ENCODE measurements at regions not wholly inside any gene's neighbourhood (a gene's known extent, or its start where the extent isn't known, plus 50 kb on each side); places are given as distances from the start of the nearest gene placed in this dataset.

DNA sequence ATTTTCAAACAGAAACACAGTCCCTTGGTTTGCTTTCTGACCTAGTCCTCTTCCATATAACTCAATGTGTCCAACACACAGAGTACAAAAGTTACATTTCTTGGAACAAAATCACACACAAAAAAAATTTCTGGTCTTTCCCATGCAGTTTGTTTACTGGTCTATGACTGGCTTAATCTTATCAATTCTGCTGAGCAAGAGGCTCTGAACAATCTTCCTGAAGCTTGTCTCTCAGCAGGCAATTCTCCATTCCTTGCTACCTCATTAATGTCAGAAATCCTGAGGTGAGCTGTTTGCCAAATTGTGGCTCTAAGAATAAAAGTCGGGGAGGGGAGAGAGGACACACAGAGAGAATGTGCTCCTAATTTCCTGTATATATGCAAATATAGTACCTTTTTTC lies 423.6 kb downstream of the HLX start:
- H3K27ac ChIP-seq (ENCODE audit: low read depth, low read length), result no peak overlapping the region
- no peaks in the 10 kb centered on the region for H3K27me3 ChIP-seq (ENCODE audit: control insufficient read depth, insufficient read depth, low read length)
- H3K4me3 ChIP-seq (ENCODE audit: low read length), result no peak overlapping the region
- H3K36me3 ChIP-seq (ENCODE audit: control insufficient read depth, insufficient read depth, low read length), result no peaks in the 10 kb centered on the region
- no peaks in the 10 kb centered on the region for H3K4me1 ChIP-seq (ENCODE audit: control insufficient read depth, insufficient read depth, low read length)
- no peak overlapping the region for H3K9ac ChIP-seq (ENCODE audit: low read length)

DNA sequence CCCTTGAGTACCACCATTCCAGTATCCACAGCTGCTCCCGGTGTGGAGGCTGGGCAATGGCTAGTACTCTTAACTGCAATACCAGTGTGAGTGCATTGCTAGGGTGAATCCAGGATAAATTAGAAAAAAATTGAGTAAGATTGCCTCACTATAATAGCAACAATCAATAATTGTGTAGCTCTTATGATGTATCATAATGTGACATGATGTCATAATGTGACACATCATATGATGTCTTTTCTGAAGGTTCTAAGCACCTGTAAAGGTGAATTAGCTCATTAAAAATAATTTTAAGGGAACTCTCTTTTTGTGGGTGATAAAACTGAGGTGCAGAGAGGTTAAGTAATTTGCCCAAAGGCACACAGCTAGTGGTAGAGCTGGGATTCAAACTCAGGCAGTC lies 424.4 kb downstream of the HLX start:
- no peak overlapping the region for H3K9ac ChIP-seq (ENCODE audit: low read length)
- H3K4me3 ChIP-seq (ENCODE audit: low read length), result no peak overlapping the region
- H3K4me1 ChIP-seq (ENCODE audit: control insufficient read depth, insufficient read depth, low read length), result no peaks in the 10 kb centered on the region
- H3K27ac ChIP-seq (ENCODE audit: low read depth, low read length), result no peak overlapping the region
- no peaks in the 10 kb centered on the region for H3K27me3 ChIP-seq (ENCODE audit: control insufficient read depth, insufficient read depth, low read length)
- no peaks in the 10 kb centered on the region for H3K36me3 ChIP-seq (ENCODE audit: control insufficient read depth, insufficient read depth, low read length)

DNA sequence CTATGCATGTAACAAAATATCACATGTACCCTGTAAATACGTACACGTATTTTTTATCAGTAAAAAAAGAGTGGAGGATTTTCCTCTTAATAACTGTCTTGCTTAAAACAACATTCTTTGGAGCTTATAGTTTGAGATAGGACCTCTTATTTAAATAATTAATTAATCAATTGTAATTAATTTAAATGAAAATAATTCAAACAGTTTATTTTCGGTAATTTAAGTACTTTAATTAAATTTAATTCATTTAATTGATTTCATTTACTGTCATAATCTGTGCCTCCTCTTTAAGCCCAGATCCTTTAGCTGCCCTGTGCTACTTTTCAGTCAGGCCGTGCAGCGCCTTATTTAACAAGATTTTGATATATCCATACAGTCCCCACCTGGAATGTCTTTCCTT lies 427.0 kb downstream of the HLX start:
- Histone ChIP-seq H3K36me3 (ENCODE audit: control insufficient read depth, insufficient read depth, low read length) (no peaks in the 10 kb centered on the region), H3K27ac (ENCODE audit: low read depth, low read length) (no peak overlapping the region), H3K9ac (ENCODE audit: low read length) (no peak overlapping the region), H3K27me3 (ENCODE audit: control insufficient read depth, insufficient read depth, low read length) (no peaks in the 10 kb centered on the region), H3K4me1 (ENCODE audit: control insufficient read depth, insufficient read depth, low read length) (no peaks in the 10 kb centered on the region), H3K4me3 (ENCODE audit: low read length) (no peak overlapping the region)

DNA sequence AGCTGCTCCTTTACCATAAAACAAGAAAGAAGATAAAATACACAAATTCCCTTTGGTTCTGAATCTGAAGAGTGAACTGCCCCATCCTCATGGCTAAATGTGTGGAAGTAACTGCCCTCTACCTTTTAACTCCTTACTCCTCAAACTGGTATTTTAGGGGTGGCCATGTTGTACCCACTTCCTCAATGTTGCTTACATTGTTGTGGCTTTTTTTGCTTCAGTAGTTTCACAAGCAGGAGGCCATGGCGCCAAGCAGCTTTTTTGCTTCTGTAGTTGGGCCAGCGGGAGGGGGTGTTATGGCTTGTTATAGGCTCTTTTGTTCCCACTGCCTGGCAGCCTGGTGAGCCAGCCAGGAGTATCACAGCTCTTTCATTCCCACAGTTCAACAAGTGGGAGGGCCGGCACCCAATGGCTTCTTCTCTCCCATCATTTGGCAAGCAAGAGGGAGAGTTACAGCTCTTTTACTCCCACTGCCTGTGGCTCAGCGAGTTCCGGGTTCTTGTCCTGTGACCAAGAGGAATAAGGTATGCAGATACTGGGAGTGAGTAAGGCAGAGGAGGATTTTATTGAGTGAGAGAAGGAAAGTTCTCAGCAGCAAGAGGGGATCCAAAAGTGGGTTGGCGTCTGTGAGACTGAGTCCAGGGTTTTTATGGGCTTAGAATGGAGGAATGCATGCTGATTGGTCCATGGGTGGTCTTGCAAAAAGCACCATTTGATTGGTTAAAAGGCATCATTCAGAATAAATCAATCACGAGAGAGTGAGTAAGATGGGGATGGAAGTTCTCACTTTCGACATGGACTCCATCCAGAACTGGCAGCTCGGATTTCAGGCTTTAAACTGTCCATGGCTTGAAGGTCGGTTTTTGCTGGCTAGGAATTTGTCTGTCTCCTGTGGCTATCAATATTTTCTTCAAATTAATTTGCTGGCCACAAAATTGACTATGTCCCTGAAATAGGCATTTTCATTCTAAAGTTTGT lies 429.6 kb downstream of the HLX start:
- no peaks in the 10 kb centered on the region for H3K27me3 ChIP-seq (ENCODE audit: control insufficient read depth, insufficient read depth, low read length)
- no peaks in the 10 kb centered on the region for H3K36me3 ChIP-seq (ENCODE audit: control insufficient read depth, insufficient read depth, low read length)
- no peaks in the 10 kb centered on the region for H3K4me1 ChIP-seq (ENCODE audit: control insufficient read depth, insufficient read depth, low read length)
- no peak overlapping the region for H3K27ac ChIP-seq (ENCODE audit: low read depth, low read length)
- H3K4me3 ChIP-seq (ENCODE audit: low read length), result no peak overlapping the region
- no peak overlapping the region for H3K9ac ChIP-seq (ENCODE audit: low read length)

DNA sequence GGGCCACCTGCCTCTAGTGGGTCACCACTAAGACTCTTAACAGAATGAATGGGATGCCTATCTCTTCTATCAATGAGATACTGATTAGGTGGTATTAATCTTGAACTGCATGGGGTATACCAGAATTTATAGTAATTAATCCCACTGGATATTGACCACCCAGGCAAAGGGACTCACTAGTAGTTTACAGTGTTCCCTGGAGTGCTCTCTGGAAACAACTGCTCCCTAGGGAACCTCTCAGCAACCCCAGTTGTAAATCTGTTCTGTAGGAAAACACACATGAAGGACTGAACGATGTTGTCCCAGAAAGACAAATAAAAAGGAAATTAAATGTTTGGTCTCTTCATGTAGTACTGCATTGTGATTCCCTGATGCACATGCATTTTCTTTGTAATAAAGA lies 430.5 kb downstream of the HLX start:
- no peaks in the 10 kb centered on the region for H3K36me3 ChIP-seq (ENCODE audit: control insufficient read depth, insufficient read depth, low read length)
- H3K27me3 ChIP-seq (ENCODE audit: control insufficient read depth, insufficient read depth, low read length), result no peaks in the 10 kb centered on the region

DNA sequence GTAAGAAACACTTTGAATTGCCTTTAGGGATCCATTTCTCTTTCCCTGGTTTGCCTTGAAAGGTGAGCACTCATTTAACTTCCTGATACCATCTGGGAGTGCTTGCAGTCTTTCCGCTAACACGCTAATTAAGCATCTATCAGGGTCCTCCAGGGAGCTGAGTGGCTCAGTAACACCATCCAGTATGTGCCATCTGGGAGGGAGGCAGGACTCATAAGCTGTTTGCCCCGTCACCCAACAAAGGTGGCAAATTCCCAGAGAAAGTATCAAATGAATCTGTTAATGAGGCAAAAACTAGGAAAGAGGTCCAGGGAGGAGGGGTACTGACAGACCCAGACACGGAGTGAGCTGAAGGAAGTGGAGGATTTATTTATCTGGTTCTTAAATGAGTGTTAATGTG lies 430.9 kb downstream of the HLX start:
- Histone ChIP-seq H3K4me1 (ENCODE audit: control insufficient read depth, insufficient read depth, low read length) (no peaks in the 10 kb centered on the region), H3K4me3 (ENCODE audit: low read length) (no peak overlapping the region), H3K9ac (ENCODE audit: low read length) (no peak overlapping the region), H3K36me3 (ENCODE audit: control insufficient read depth, insufficient read depth, low read length) (no peaks in the 10 kb centered on the region), H3K27me3 (ENCODE audit: control insufficient read depth, insufficient read depth, low read length) (no peaks in the 10 kb centered on the region), H3K27ac (ENCODE audit: low read depth, low read length) (no peak overlapping the region)

More for the DNA sequence above, 430.5 kb downstream of the HLX start:
- Histone ChIP-seq H3K27ac (ENCODE audit: low read depth, low read length) (no peak overlapping the region), H3K9ac (ENCODE audit: low read length) (no peak overlapping the region), H3K4me1 (ENCODE audit: control insufficient read depth, insufficient read depth, low read length) (no peaks in the 10 kb centered on the region), H3K4me3 (ENCODE audit: low read length) (no peak overlapping the region)

DNA sequence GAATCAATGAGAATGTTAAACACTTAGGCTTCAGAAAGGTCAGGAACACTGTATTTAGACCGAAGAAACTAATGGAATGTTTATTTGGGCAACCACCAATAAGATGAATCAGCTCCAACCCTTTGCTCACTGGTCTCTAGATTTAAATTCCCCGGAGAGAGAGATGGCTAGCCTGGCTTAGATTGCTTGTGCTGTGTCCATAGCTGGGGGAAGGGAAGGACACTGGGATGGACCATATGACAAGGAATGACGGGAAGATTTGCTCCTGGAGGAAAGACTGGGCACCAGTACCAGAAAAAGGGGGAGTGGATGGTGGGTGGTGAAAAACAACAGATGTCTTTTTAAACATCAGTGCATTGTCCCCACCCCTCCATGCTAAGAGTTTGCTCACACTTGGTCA lies 426.6 kb downstream of the DUSP10 start:
- Histone ChIP-seq H3K27me3 (ENCODE audit: control insufficient read depth, insufficient read depth, low read length) (no peaks in the 10 kb centered on the region), H3K4me1 (ENCODE audit: control insufficient read depth, insufficient read depth, low read length) (no peaks in the 10 kb centered on the region), H3K36me3 (ENCODE audit: control insufficient read depth, insufficient read depth, low read length) (no peaks in the 10 kb centered on the region), H3K27ac (ENCODE audit: low read depth, low read length) (no peak overlapping the region), H3K4me3 (ENCODE audit: low read length) (no peak overlapping the region), H3K9ac (ENCODE audit: low read length) (no peak overlapping the region)

- Histone ChIP-seq H3K4me3 (ENCODE audit: low read length) (no peak overlapping the region), H3K4me1 (ENCODE audit: control insufficient read depth, insufficient read depth, low read length) (no peaks in the 10 kb centered on the region), H3K36me3 (ENCODE audit: control insufficient read depth, insufficient read depth, low read length) (no peaks in the 10 kb centered on the region), H3K9ac (ENCODE audit: low read length) (no peak overlapping the region), H3K27me3 (ENCODE audit: control insufficient read depth, insufficient read depth, low read length) (no peaks in the 10 kb centered on the region), H3K27ac (ENCODE audit: low read depth, low read length) (no peak overlapping the region)
Observed at GRCh38 chr1:221316491-221317056, 425.3 kb downstream of the DUSP10 start.

- no peaks in the 10 kb centered on the region for H3K27me3 ChIP-seq (ENCODE audit: control insufficient read depth, insufficient read depth, low read length)
Observed at GRCh38 chr1:221317537-221317936, 424.4 kb downstream of the DUSP10 start.

DNA sequence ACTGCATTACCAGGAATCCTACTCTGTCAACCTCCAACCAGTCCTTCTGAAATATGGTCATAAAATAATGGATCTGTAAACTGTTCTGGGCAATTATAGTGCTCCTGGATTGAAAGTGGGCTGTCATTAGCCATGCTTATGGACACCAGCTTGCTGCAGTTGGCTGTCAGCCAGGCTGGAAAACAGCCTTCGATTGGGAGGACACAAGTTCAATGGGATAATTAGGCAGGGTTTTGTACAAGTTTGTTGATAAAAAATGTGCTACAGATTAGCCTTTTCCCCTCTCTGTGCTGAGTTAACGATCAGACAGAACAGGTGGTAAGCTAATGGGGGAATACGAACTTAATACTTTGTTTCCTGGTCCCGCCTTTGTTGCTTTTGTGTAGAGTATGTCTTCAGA lies 413.9 kb downstream of the DUSP10 start:
- Histone ChIP-seq H3K36me3 (ENCODE audit: control insufficient read depth, insufficient read depth, low read length) (no peaks in the 10 kb centered on the region), H3K4me3 (ENCODE audit: low read length) (no peak overlapping the region), H3K27ac (ENCODE audit: low read depth, low read length) (no peak overlapping the region), H3K4me1 (ENCODE audit: control insufficient read depth, insufficient read depth, low read length) (no peaks in the 10 kb centered on the region), H3K27me3 (ENCODE audit: control insufficient read depth, insufficient read depth, low read length) (no peaks in the 10 kb centered on the region), H3K9ac (ENCODE audit: low read length) (no peak overlapping the region)

More at GRCh38 chr1:221317537-221317936, 424.4 kb downstream of the DUSP10 start:
- Histone ChIP-seq H3K27ac (ENCODE audit: low read depth, low read length) (no peak overlapping the region), H3K4me3 (ENCODE audit: low read length) (no peak overlapping the region), H3K36me3 (ENCODE audit: control insufficient read depth, insufficient read depth, low read length) (no peaks in the 10 kb centered on the region), H3K4me1 (ENCODE audit: control insufficient read depth, insufficient read depth, low read length) (no peaks in the 10 kb centered on the region), H3K9ac (ENCODE audit: low read length) (no peak overlapping the region)

DNA sequence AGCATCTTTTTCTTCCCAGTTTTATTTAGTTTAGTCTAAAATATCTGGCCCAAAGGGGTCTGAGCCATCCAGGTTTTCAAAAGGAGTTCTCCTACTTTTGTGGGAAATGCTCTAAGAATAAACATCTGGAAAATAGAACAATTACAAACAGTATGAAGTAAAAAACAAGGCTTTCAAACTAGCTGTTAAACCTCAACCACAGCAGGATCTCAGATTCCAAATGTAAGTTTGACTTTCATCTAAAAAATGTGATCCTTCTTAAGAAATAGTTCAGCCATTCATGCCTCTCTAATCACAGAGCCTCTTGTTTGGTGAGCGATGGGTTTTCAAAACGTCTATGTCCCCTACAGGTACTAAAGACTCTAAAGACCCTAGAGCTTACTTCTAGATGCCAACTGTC lies 413.5 kb downstream of the DUSP10 start:
- Histone ChIP-seq H3K4me3 (ENCODE audit: low read length) (no peak overlapping the region), H3K27me3 (ENCODE audit: control insufficient read depth, insufficient read depth, low read length) (no peaks in the 10 kb centered on the region), H3K27ac (ENCODE audit: low read depth, low read length) (no peak overlapping the region), H3K9ac (ENCODE audit: low read length) (no peak overlapping the region), H3K4me1 (ENCODE audit: control insufficient read depth, insufficient read depth, low read length) (no peaks in the 10 kb centered on the region), H3K36me3 (ENCODE audit: control insufficient read depth, insufficient read depth, low read length) (no peaks in the 10 kb centered on the region)

- H3K36me3 ChIP-seq (ENCODE audit: control insufficient read depth, insufficient read depth, low read length), result no peaks in the 10 kb centered on the region
- H3K27me3 ChIP-seq (ENCODE audit: control insufficient read depth, insufficient read depth, low read length), result no peaks in the 10 kb centered on the region
- peaks cover 14% of the 10 kb centered on the region for H3K4me1 ChIP-seq (ENCODE audit: control insufficient read depth, insufficient read depth, low read length)
- H3K27ac ChIP-seq (ENCODE audit: low read depth, low read length), result no peak overlapping the region
- H3K4me3 ChIP-seq (ENCODE audit: low read length), result no peak overlapping the region
- no peak overlapping the region for H3K9ac ChIP-seq (ENCODE audit: low read length)
Observed at GRCh38 chr1:221331273-221332183, 410.4 kb downstream of the DUSP10 start.

Data from rectal smooth muscle tissue (tissue), 1 donor.